Keratinocyte (primary cell): ENCODE measurements at regions not wholly inside any gene's neighbourhood (a gene's known extent, or its start where the extent isn't known, plus 50 kb on each side); places are given as distances from the start of the nearest gene placed in this dataset.

Experiments
- EZH2 ChIP-seq: IDR thresholded peaks from one replicate; pipeline ENCODE4 v1.6.1; 2012; ENCODE audit warnings: inconsistent platforms, mild to moderate bottlenecking, low read length, moderate library complexity
- TF ChIP-seq, protein P1 (sequence below), 3 experiments: IDR thresholded peaks in 1 of 3; conservative IDR thresholded peaks in 1 of 3; optimal IDR thresholded peaks in 1 of 3; 2 replicates in 2 of 3; 3 replicates in 1 of 3; pipeline versions ENCODE3 to v1.5.1; 2011; ENCODE audit warnings: low read length in 3 of 3, mild to moderate bottlenecking in 3 of 3, moderate library complexity in 2 of 3, control low read depth in 1 of 3, inconsistent platforms in 1 of 3; ENCODE audit not compliant: insufficient read depth in 2 of 3; ENCODE audit errors: extremely low read depth in 1 of 3

DNA sequence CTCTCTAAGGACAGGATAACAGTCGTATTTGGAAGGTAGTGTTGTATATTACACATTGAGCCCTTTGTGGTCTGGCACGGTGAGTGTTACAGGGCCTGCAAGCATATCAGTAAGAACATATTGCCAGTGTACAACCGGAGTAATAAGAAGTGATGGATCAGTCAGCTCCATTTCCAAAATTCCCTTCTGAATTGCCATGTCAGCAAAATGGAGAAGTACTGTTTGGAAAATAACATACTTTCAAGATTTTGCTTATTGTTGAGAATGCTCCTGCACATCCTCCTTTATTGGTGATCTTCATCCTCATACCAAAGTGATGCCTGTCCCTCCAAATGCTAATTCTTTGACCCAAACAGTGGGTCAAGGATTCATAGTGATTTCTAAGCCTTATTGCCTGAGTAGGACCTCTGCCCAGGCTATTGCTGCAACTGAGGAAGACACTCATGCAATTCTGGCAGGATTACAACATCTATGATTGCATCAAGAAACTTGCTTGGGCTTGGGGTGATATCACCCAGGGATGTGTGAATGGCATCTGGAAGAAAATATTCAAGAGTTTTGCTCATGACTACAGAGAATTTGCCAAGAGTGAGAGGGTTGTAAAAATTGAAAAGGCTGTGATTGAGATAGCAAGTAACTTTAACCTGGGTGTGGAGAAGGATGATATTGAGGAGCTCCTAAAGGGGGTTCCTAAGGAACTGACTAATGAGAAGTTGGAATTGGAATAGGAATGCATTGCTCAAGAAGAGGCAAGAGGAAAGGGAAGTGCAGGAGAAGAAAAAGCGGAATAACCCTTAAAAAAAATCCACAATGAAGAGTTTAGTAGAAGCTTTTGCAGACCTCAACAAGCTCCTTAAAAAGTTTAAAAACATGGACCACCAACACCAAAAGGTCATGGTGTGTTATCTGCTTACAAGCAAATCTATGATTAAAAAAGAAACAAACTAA is 452.2 kb upstream of the SORCS1 start:
- TF ChIP-seq, protein P1, sequence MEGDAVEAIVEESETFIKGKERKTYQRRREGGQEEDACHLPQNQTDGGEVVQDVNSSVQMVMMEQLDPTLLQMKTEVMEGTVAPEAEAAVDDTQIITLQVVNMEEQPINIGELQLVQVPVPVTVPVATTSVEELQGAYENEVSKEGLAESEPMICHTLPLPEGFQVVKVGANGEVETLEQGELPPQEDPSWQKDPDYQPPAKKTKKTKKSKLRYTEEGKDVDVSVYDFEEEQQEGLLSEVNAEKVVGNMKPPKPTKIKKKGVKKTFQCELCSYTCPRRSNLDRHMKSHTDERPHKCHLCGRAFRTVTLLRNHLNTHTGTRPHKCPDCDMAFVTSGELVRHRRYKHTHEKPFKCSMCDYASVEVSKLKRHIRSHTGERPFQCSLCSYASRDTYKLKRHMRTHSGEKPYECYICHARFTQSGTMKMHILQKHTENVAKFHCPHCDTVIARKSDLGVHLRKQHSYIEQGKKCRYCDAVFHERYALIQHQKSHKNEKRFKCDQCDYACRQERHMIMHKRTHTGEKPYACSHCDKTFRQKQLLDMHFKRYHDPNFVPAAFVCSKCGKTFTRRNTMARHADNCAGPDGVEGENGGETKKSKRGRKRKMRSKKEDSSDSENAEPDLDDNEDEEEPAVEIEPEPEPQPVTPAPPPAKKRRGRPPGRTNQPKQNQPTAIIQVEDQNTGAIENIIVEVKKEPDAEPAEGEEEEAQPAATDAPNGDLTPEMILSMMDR (optimal IDR thresholded peaks at IDR 0.05 in 1 of 3, IDR thresholded peaks at IDR 0.05 in 1 of 3, conservative IDR thresholded peaks at IDR 0.05 in 1 of 3; ENCODE audit: extremely low read depth in 1 of 3, insufficient read depth in 2 of 3, low read length in 3 of 3): no peak
- no peak for TF ChIP-seq EZH2
